ENCODE measurements at regions not wholly inside any gene's neighbourhood (a gene's known extent, or its start where the extent isn't known, plus 50 kb on each side); places are given as distances from the start of the nearest gene placed in this dataset.

DNA sequence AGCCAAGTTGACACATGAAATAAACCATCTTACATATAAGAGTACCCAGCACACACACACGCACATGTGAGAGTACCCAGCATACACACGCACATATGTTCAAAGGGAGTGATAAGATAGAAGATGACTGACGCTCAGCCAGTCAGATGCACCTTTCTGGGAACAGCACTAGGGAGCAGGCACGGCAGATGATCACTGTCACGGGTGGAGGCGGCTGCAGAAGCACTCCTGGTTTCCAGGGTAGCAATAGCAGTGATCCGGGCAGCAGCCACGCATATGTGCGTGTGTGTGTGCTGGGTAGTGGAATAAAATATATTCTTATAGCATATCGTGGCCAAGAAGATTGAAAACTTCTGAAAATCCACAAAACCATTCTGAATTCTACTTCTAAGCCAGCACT lies 85.8 kb upstream of the NAMPT start:
- TF ChIP-seq CTCF (IDR thresholded peaks at IDR 0.05) (no peak), POLR2A (IDR thresholded peaks at IDR 0.05) (no peak)
